Neural cell (in vitro differentiated cells): ENCODE measurements at regions not wholly inside any gene's neighbourhood (a gene's known extent, or its start where the extent isn't known, plus 50 kb on each side); places are given as distances from the start of the nearest gene placed in this dataset.

Experiments used
- CTCF ChIP-seq: fragments of 450-650 bp; IDR thresholded peaks from 2 replicates; pipeline ENCODE4 v1.5.1; 2014; ENCODE audit warnings: antibody characterized with exemption, mild to moderate bottlenecking, moderate library complexity; ENCODE audit not compliant: poor library complexity, severe bottlenecking
- EZH2 ChIP-seq: fragments of 200-600, 300-800 bp; shearing (Covaris generic), sonication (generic); IDR thresholded peaks from 2 replicates; pipeline ENCODE4 v1.6.1; 2014; ENCODE audit warnings: antibody characterized with exemption, low read length, borderline replicate concordance, mild to moderate bottlenecking; ENCODE audit not compliant: insufficient read depth, poor library complexity, severe bottlenecking
- MXI1 ChIP-seq: fragments of 450-650 bp; conservative IDR thresholded peaks from 2 replicates; pipeline ENCODE4 v1.6.1; 2014; ENCODE audit warnings: antibody characterized with exemption, mild to moderate bottlenecking; ENCODE audit not compliant: poor library complexity, severe bottlenecking
- POLR2AphosphoS5 ChIP-seq: IDR thresholded peaks from 2 replicates; pipeline ENCODE4 v1.6.1; 2012
- SMC3 ChIP-seq: fragments of 450-650 bp; conservative IDR thresholded peaks from 2 replicates; pipeline ENCODE4 v1.6.1; 2014; ENCODE audit warnings: antibody characterized with exemption, mild to moderate bottlenecking, moderate library complexity; ENCODE audit not compliant: poor library complexity
- TAF1 ChIP-seq: IDR thresholded peaks from 2 replicates; pipeline ENCODE4 v1.6.1; 2012; ENCODE audit warnings: low read depth
- TF ChIP-seq, protein P1 (sequence below): IDR thresholded peaks from 2 replicates; pipeline ENCODE4 v1.6.1; 2012; ENCODE audit warnings: borderline replicate concordance

DNA sequence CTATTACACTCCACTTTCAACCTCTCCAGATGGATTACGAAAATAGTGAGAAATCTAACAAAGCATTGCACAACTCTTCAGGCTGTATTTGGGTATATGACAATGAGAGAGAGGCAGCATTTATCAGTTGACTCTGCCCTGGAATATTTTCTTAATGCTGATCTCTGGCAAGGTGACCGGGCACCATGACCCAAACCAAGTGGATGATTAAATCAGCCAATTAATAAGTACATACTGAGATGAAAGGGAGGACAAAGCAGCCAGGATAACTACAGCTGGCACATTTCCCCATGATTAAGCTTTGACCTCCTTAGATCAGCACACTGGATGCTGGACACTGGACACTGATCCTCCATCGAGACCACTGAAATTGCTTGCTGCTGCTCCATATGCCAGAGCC lies 218.2 kb downstream of the ASCL1 start:
- TF ChIP-seq CTCF (no peak), POLR2AphosphoS5 (no peak), MXI1 (no peak), EZH2 (no peak), TAF1 (no peak), SMC3 (no peak)
- TF ChIP-seq, protein P1, sequence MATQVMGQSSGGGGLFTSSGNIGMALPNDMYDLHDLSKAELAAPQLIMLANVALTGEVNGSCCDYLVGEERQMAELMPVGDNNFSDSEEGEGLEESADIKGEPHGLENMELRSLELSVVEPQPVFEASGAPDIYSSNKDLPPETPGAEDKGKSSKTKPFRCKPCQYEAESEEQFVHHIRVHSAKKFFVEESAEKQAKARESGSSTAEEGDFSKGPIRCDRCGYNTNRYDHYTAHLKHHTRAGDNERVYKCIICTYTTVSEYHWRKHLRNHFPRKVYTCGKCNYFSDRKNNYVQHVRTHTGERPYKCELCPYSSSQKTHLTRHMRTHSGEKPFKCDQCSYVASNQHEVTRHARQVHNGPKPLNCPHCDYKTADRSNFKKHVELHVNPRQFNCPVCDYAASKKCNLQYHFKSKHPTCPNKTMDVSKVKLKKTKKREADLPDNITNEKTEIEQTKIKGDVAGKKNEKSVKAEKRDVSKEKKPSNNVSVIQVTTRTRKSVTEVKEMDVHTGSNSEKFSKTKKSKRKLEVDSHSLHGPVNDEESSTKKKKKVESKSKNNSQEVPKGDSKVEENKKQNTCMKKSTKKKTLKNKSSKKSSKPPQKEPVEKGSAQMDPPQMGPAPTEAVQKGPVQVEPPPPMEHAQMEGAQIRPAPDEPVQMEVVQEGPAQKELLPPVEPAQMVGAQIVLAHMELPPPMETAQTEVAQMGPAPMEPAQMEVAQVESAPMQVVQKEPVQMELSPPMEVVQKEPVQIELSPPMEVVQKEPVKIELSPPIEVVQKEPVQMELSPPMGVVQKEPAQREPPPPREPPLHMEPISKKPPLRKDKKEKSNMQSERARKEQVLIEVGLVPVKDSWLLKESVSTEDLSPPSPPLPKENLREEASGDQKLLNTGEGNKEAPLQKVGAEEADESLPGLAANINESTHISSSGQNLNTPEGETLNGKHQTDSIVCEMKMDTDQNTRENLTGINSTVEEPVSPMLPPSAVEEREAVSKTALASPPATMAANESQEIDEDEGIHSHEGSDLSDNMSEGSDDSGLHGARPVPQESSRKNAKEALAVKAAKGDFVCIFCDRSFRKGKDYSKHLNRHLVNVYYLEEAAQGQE = no peak
